ENCODE measurements at regions not wholly inside any gene's neighbourhood (a gene's known extent, or its start where the extent isn't known, plus 50 kb on each side); places are given as distances from the start of the nearest gene placed in this dataset.
"Not testable (repeated sequence)": the region's sequence is repeated elsewhere in the genome, so short reads cannot be mapped to it uniquely, and the experiment has no call there.

DNA sequence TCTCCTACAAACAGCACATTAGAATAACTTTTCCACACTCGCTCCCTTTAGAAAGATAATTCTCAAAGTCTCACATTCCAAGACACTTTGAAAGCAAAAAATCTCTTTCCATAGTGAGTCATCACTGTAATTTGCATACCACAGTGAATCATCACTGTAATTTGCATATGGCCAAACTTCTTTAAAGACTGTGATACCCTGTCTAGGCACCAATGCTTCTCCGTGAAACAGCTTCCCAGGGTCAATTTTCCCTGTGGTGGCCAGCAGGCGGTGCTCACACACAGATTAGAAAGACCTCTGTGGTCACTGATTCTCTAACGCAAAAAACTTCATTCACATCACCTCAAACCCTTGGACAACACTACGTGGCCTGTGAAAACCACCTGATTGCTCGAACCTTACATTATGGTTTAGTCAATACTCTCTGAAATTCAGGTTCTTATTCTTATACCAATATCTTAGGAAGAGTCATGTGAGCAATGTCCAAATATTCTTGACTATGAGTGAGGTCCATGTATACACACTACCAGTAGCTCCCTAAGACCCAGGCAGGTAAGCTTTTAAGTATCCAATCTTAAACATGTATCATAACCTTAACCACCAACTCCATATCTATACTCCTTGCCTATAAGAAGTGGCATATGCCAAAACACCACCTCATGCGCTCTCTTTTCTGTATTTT, 78.5 kb upstream of the PHACTR1 start:
- no peak overlapping the region for H3K9ac ChIP-seq (ENCODE audit: low read length)
- H3K9me3 ChIP-seq (ENCODE audit: low read length), result no peaks in the 10 kb centered on the region
- H3K27ac ChIP-seq (ENCODE audit: low read depth, low read length), result no peak overlapping the region
- H3K4me1 ChIP-seq (ENCODE audit: insufficient read depth, low read length), result no peaks in the 10 kb centered on the region
- H3K27me3 ChIP-seq (ENCODE audit: control insufficient read depth in 1 of 2, insufficient read depth in 2 of 2, low read length in 2 of 2), result no peaks in the 10 kb centered on the region
- H3K4me3 ChIP-seq (ENCODE audit: low read depth in 1 of 2, low read length in 2 of 2), result no peak overlapping the region
- H3K36me3 ChIP-seq (ENCODE audit: insufficient read depth, low read length), result no peaks in the 10 kb centered on the region

DNA sequence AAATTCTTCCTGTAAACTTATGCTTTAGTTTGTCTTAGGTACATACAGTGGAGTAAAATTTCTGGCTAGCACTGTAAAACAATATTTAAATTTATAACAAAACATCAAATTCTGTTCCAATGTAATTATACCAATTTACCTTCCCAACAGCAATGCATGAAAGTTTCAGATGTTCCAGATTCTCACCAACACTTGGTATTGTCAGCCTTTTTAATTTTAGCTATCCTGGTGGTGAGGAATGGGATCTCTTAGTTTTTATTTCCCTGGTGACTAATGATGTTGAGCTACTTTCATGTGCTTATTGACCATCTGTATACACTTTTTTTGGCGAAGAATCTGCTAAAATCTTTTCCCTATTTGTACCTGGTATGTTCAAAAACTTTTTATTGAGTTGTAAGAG, 76.1 kb upstream of the PHACTR1 start:
- Histone ChIP-seq H3K27me3 (ENCODE audit: control insufficient read depth in 1 of 2, insufficient read depth in 2 of 2, low read length in 2 of 2) (no peaks in the 10 kb centered on the region), H3K36me3 (ENCODE audit: insufficient read depth, low read length) (no peaks in the 10 kb centered on the region), H3K4me3 (ENCODE audit: low read depth in 1 of 2, low read length in 2 of 2) (no peak overlapping the region), H3K4me1 (ENCODE audit: insufficient read depth, low read length) (no peaks in the 10 kb centered on the region), H3K9me3 (ENCODE audit: low read length) (no peaks in the 10 kb centered on the region), H3K27ac (ENCODE audit: low read depth, low read length) (no peak overlapping the region), H3K9ac (ENCODE audit: low read length) (no peak overlapping the region)

DNA sequence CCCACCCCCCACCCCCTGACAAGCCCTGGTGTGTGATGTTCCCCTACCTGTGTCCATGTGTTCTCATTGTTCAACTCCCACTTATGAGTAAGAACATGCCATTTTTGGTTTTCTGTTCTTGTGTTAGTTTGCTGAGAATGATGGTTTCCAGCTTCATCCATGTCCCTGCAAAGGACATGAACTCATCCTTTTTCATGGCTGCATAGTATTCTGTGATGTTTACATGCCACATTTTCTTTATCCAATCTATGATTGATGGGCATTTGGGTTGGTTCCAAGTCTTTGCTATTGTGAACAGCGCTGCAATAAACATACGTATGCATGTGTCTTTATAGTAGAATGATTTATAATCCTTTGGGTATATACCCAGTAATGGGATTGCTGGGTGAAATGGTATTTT, 74.8 kb upstream of the PHACTR1 start:
- not testable (repeated sequence) for H3K36me3 ChIP-seq (ENCODE audit: insufficient read depth, low read length); H3K9me3 ChIP-seq (ENCODE audit: low read length); H3K9ac ChIP-seq (ENCODE audit: low read length); H3K27ac ChIP-seq (ENCODE audit: low read depth, low read length); H3K27me3 ChIP-seq (ENCODE audit: control insufficient read depth in 1 of 2, insufficient read depth in 2 of 2, low read length in 2 of 2); H3K4me3 ChIP-seq (ENCODE audit: low read depth in 1 of 2, low read length in 2 of 2); H3K4me1 ChIP-seq (ENCODE audit: insufficient read depth, low read length)

DNA sequence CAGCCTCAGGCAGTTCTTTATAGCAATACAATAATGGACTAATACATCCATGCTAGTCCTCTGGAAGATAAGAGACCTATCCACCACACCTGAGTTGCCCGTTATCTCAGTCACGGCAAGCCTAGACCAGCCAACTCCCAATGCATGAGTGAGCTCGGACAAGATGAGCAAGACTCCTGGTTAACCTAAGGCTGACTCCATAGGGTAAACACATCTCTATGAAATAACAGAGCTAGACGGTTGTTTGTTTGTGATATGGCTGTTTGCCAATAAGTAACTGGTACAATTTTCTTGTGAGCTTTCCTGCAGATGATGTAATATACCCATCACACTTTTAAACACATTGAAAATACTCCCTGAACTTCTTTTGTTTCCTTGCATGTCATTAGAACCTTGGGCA, 70.6 kb upstream of the PHACTR1 start:
- no peaks in the 10 kb centered on the region for H3K36me3 ChIP-seq (ENCODE audit: insufficient read depth, low read length)
- H3K9me3 ChIP-seq (ENCODE audit: low read length), result no peaks in the 10 kb centered on the region
- H3K4me3 ChIP-seq (ENCODE audit: low read depth in 1 of 2, low read length in 2 of 2), result no peak overlapping the region
- H3K4me1 ChIP-seq (ENCODE audit: insufficient read depth, low read length), result no peaks in the 10 kb centered on the region
- no peaks in the 10 kb centered on the region for H3K27me3 ChIP-seq (ENCODE audit: control insufficient read depth in 1 of 2, insufficient read depth in 2 of 2, low read length in 2 of 2)
- no peak overlapping the region for H3K27ac ChIP-seq (ENCODE audit: low read depth, low read length)
- H3K9ac ChIP-seq (ENCODE audit: low read length), result no peak overlapping the region

GRCh38 chr6:12648171-12648570, 68.4 kb upstream of the PHACTR1 start:
- no peaks in the 10 kb centered on the region for H3K36me3 ChIP-seq (ENCODE audit: insufficient read depth, low read length)

GRCh38 chr6:12649325-12649724, 67.2 kb upstream of the PHACTR1 start:
- Histone ChIP-seq H3K4me1 (ENCODE audit: insufficient read depth, low read length) (no peaks in the 10 kb centered on the region), H3K36me3 (ENCODE audit: insufficient read depth, low read length) (no peaks in the 10 kb centered on the region), H3K9me3 (ENCODE audit: low read length) (no peaks in the 10 kb centered on the region), H3K27ac (ENCODE audit: low read depth, low read length) (no peak overlapping the region), H3K27me3 (ENCODE audit: control insufficient read depth in 1 of 2, insufficient read depth in 2 of 2, low read length in 2 of 2) (no peaks in the 10 kb centered on the region), H3K4me3 (ENCODE audit: low read depth in 1 of 2, low read length in 2 of 2) (no peak overlapping the region), H3K9ac (ENCODE audit: low read length) (no peak overlapping the region)

More at GRCh38 chr6:12648171-12648570, 68.4 kb upstream of the PHACTR1 start:
- Histone ChIP-seq H3K9me3 (ENCODE audit: low read length) (no peaks in the 10 kb centered on the region), H3K4me1 (ENCODE audit: insufficient read depth, low read length) (no peaks in the 10 kb centered on the region), H3K27ac (ENCODE audit: low read depth, low read length) (no peak overlapping the region), H3K4me3 (ENCODE audit: low read depth in 1 of 2, low read length in 2 of 2) (no peak overlapping the region), H3K27me3 (ENCODE audit: control insufficient read depth in 1 of 2, insufficient read depth in 2 of 2, low read length in 2 of 2) (no peaks in the 10 kb centered on the region), H3K9ac (ENCODE audit: low read length) (no peak overlapping the region)

DNA sequence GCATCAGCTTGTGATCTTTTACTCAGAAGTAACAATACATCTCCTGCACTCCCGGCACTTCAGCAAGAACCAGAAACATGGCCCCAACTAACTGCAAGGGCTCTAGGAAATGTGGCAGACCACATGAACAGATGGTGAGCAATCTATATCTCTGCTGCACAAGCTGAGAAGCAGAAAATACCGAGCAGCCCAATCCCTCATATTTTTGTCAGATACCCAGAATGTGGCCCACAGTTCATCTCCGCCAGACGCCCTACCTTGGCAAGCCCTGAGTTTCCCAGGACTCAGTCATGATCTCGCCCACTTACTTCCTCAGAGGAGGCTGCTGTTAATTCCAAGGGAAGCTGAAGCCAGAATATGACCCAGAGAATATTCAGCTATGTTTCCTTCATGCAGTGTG, 63.1 kb upstream of the PHACTR1 start:
- Histone ChIP-seq H3K27ac (ENCODE audit: low read depth, low read length) (no peak overlapping the region), H3K9me3 (ENCODE audit: low read length) (no peaks in the 10 kb centered on the region), H3K9ac (ENCODE audit: low read length) (no peak overlapping the region), H3K4me3 (ENCODE audit: low read depth in 1 of 2, low read length in 2 of 2) (no peak overlapping the region), H3K36me3 (ENCODE audit: insufficient read depth, low read length) (no peaks in the 10 kb centered on the region), H3K27me3 (ENCODE audit: control insufficient read depth in 1 of 2, insufficient read depth in 2 of 2, low read length in 2 of 2) (no peaks in the 10 kb centered on the region), H3K4me1 (ENCODE audit: insufficient read depth, low read length) (no peaks in the 10 kb centered on the region)

DNA sequence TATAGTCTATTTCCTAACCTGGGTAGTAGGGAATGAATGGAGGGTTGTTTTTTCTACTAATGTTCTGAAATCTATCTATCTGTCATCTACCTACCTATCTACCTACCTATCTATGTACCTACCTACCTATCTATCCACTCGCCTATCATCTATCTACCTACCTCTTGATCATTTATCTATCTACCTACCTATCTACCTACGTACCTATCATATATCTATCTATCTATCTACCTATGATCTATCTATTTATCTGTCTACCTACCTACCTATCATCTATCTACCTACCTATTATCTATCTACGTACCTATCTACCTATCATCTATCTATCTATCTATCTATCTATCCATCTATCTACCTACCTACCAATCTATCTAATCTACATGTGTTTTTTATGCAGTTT, 62.5 kb upstream of the PHACTR1 start:
- Histone ChIP-seq H3K9me3 (ENCODE audit: low read length) (no peaks in the 10 kb centered on the region), H3K4me1 (ENCODE audit: insufficient read depth, low read length) (no peaks in the 10 kb centered on the region), H3K27me3 (ENCODE audit: control insufficient read depth in 1 of 2, insufficient read depth in 2 of 2, low read length in 2 of 2) (no peaks in the 10 kb centered on the region), H3K27ac (ENCODE audit: low read depth, low read length) (no peak overlapping the region), H3K4me3 (ENCODE audit: low read depth in 1 of 2, low read length in 2 of 2) (no peak overlapping the region), H3K9ac (ENCODE audit: low read length) (no peak overlapping the region), H3K36me3 (ENCODE audit: insufficient read depth, low read length) (no peaks in the 10 kb centered on the region)

DNA sequence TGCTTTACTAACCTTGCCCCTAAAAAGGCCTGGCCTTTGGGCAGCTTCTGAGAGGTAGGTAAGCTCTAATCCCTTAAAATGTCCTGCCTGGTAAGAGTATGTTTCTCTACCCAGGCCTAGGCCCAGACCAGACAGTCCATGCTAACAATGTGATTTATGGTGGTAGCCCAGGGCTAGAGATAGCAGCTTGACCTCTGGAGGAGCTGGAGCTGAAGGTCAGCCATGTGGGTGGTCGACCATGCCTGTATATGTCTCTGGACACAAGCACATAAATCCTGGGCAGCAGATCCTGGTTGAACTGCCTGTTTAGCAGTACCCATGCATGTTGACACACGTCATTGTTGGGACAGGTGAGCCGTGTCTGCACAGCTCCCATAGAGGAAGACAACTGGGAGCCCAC, 62.1 kb upstream of the PHACTR1 start:
- Histone ChIP-seq H3K4me1 (ENCODE audit: insufficient read depth, low read length) (no peaks in the 10 kb centered on the region), H3K4me3 (ENCODE audit: low read depth in 1 of 2, low read length in 2 of 2) (no peak overlapping the region), H3K9ac (ENCODE audit: low read length) (no peak overlapping the region), H3K36me3 (ENCODE audit: insufficient read depth, low read length) (no peaks in the 10 kb centered on the region), H3K27me3 (ENCODE audit: control insufficient read depth in 1 of 2, insufficient read depth in 2 of 2, low read length in 2 of 2) (no peaks in the 10 kb centered on the region), H3K27ac (ENCODE audit: low read depth, low read length) (no peak overlapping the region), H3K9me3 (ENCODE audit: low read length) (no peaks in the 10 kb centered on the region)

- Histone ChIP-seq H3K4me1 (ENCODE audit: insufficient read depth, low read length) (no peaks in the 10 kb centered on the region), H3K27ac (ENCODE audit: low read depth, low read length) (no peak overlapping the region), H3K27me3 (ENCODE audit: control insufficient read depth in 1 of 2, insufficient read depth in 2 of 2, low read length in 2 of 2) (no peaks in the 10 kb centered on the region), H3K9ac (ENCODE audit: low read length) (no peak overlapping the region), H3K4me3 (ENCODE audit: low read depth in 1 of 2, low read length in 2 of 2) (no peak overlapping the region), H3K9me3 (ENCODE audit: low read length) (no peaks in the 10 kb centered on the region), H3K36me3 (ENCODE audit: insufficient read depth, low read length) (no peaks in the 10 kb centered on the region)
Observed at GRCh38 chr6:12656906-12657305, 59.7 kb upstream of the PHACTR1 start.

DNA sequence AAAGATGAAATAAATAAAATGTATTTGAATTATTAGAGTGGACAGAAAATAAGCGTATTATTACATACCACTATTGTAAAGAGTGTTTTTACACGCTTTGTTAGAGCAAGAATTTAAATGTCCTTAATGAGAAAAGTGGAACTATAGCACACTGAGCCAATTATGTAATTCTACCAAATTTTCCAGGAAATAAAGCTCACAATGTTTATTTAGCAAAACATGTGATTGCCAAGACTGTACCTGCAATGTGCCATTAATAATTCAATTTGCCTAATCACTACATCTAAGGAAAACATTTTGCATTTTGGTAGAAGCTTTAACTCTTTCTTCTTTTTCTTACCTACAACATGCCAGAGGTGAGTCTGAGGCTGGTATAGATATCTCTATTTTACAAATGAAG, 58.7 kb upstream of the PHACTR1 start:
- no peak overlapping the region for H3K9ac ChIP-seq (ENCODE audit: low read length)
- no peaks in the 10 kb centered on the region for H3K27me3 ChIP-seq (ENCODE audit: control insufficient read depth in 1 of 2, insufficient read depth in 2 of 2, low read length in 2 of 2)
- no peak overlapping the region for H3K27ac ChIP-seq (ENCODE audit: low read depth, low read length)
- no peaks in the 10 kb centered on the region for H3K4me1 ChIP-seq (ENCODE audit: insufficient read depth, low read length)
- H3K4me3 ChIP-seq (ENCODE audit: low read depth in 1 of 2, low read length in 2 of 2), result no peak overlapping the region
- no peaks in the 10 kb centered on the region for H3K9me3 ChIP-seq (ENCODE audit: low read length)
- no peaks in the 10 kb centered on the region for H3K36me3 ChIP-seq (ENCODE audit: insufficient read depth, low read length)

DNA sequence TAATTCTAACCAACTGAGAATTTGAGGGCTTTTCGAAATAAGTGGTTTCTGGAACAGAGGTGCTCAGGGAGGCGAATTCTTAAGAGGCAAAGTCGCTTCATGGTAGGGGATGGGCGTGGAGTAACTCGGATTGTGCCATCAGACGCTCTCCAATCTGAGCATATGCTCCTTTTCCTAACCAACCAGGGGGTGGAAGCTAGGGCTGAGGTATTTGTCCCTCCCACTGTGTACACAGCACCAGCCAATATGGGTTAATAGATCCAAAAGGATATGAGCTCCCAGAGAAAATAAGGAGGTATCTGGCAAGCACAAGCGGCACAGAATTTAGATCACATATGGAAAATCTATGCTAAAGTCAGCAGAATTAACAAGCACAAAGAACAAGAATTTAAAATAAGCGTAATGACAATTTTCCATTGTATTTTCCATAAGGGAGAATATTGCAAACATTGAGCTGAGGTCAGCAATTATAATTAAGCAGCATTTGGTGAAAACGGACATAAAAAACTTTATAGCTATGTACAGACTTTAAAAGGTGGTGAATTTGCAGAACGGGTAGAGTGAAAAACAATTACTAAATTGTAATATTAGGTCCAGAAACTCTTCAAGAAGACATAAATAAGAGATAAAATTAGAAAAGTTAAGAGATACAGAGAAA, 55.0 kb upstream of the PHACTR1 start:
- H3K27me3 ChIP-seq (ENCODE audit: control insufficient read depth in 1 of 2, insufficient read depth in 2 of 2, low read length in 2 of 2), result no peaks in the 10 kb centered on the region
- no peak overlapping the region for H3K9ac ChIP-seq (ENCODE audit: low read length)
- no peak overlapping the region for H3K4me3 ChIP-seq (ENCODE audit: low read depth in 1 of 2, low read length in 2 of 2)
- no peaks in the 10 kb centered on the region for H3K4me1 ChIP-seq (ENCODE audit: insufficient read depth, low read length)
- no peaks in the 10 kb centered on the region for H3K36me3 ChIP-seq (ENCODE audit: insufficient read depth, low read length)
- H3K27ac ChIP-seq (ENCODE audit: low read depth, low read length), result no peak overlapping the region
- no peaks in the 10 kb centered on the region for H3K9me3 ChIP-seq (ENCODE audit: low read length)
